HG03060 (cell line): ENCODE measurements at regions not wholly inside any gene's neighbourhood (a gene's known extent, or its start where the extent isn't known, plus 50 kb on each side); places are given as distances from the start of the nearest gene placed in this dataset.

Source experiments
- ATAC-seq: cut with Tn5 transposase; IDR thresholded peaks from one replicate; pipeline ENCODE4 v1.9.1; 2021; ENCODE audit warnings: low read depth, moderate number of reproducible peaks; ENCODE audit not compliant: unreplicated experiment

DNA sequence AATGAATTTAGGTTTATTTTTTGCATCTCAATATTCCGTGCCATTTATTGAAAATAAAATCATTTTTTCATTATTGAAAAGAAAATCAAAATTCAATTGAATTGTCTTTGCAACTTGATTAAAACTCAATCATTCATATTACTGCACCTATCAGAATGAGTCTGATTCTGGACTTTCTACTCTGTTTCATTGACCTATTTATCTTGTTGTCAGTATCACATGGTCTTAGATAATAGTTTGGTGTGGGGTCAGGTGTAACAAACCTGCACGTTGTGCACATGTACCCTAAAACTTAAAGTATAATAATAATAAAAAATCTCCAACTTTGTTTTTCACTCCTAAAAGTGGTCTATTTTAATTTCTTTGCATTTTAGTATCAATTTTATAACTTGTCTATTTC lies 422.9 kb downstream of the RAD51AP2 start:
- ATAC-seq: no peak

- ATAC-seq: no peak
These were observed 424.5 kb downstream of the RAD51AP2 start for GRCh38 chr2:17093712-17094111.

GRCh38 chr2:17086990-17087389 lies 421.4 kb upstream of the CYRIA start:
- no peak for ATAC-seq

DNA sequence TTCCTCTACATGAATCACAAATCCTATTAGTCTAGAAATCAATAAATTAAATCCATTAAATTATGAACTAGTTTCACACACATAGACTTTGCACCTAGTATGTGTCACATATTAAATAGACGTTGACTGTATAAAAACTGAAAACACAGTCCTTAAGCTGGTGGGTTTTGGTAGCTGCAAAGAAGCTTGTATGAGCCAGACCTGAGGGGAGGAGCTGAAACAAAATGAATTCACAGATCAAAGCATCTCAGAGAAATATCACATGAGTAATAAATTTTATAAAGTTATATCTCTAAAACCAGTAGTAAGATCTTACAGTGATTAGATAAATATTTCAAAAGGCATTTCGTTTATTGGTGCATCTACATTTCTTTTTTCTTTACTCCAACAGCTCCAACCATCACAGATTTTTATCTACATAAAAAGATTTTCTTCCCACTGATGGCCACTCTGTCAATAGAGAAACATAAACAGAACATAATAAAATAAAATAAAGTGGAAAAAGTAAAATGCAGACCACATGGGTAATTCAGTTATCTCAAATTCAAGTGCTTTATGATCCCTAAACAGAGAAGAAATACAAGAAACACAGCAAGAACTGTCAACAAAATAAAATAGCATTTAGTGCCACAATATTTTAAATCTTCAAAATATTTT lies 420.0 kb upstream of the CYRIA start:
- no peak for ATAC-seq

DNA sequence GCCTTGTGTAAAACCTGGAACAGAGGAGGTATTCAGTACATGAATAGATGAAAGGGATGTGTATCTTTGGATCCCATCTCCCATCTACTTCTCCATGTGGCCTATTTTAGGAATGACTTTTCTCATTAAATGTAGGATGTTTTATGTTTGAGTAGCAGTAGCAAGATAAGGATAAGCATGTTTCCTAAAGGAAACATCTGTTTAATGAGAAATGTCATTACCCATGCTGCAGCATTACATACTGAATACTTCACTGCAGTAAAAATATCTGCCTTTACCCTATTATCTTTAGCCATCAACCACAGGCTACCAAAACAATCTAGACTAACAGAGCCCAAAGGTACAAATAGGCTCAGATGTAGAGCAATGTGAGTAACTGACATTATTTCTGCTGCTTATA lies 419.2 kb upstream of the CYRIA start:
- ATAC-seq: no peak

DNA sequence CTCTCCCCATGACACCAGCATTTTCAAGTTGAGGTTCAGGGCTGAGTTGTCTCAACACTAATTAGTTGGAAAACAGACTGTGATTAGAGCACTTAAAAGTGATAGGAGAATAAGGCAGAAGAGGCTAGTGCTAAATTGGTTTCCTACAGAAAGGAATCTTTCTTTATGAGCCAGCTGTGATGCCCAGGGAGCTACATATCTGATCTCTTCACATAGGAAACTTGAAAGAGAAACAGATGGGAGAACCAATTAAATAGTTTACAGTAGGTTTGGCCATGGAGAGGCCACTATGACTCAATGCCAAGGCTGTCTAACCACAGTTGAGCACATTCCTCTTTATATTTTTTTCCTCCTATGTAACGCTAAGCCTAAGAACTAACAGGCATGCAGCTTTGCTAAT lies 418.3 kb upstream of the CYRIA start:
- no peak for ATAC-seq

DNA sequence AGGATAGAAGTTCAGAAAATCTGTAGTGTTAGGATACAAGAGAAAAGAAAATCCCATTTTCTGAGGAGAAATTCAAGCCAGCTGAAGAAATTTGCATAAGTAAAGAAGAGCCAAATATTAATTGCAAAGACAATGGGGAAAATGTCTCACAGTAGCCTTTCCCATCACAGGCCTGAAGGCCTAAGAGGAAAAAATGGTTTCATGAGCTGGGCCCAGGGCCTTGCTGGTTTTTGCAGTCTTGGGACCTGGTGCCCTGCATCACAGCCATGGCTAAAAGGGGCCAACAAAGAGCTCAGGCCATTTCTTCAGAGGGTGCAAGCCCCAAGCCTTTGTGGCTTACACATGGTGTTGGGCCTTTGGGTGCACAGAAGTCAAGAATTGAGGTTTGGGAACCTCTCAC lies 413.6 kb upstream of the CYRIA start:
- ATAC-seq: no peak

DNA sequence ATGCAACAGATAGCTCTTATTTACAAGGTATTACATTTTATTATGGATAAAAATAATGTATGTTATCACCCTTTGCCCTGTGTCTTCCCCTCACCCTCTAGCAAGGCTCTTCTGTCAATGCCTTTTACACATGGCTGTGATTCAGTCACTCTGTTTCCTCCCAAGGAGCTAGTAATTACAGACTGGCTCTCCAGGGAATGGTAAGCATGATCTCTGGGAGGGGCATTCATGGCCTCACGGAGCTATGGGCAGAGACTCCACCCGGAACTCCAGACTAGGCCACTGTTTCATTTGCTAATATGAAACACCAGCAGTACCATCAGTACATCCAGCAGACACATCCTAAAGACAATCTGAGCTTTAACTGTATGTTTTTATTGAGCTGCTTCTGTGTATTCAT lies 410.9 kb upstream of the CYRIA start:
- no peak for ATAC-seq

DNA sequence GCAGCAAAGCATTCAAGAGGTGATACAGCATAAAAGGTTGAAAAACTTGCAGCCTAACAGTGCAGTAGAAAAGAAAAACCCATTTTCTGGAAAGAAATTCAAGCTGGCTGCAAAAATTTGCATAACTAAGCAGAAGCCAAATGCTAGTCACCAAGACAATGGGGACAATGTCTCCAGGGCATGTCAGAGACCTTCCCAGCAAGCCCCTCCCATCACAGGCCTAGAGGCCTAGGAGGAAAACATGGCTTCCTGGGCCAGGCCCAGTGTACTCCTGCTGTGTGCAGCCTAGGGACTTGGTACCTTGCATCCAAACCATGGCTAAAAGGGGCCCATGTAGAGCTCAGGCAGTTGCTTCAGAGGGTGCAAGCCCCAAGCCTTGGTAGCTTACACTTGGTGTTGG lies 405.1 kb upstream of the CYRIA start:
- no peak for ATAC-seq

- no peak for ATAC-seq
These were observed 403.9 kb upstream of the CYRIA start for GRCh38 chr2:17069564-17069963.

- ATAC-seq: no peak
These were observed 402.4 kb upstream of the CYRIA start for GRCh38 chr2:17068021-17068420.

DNA sequence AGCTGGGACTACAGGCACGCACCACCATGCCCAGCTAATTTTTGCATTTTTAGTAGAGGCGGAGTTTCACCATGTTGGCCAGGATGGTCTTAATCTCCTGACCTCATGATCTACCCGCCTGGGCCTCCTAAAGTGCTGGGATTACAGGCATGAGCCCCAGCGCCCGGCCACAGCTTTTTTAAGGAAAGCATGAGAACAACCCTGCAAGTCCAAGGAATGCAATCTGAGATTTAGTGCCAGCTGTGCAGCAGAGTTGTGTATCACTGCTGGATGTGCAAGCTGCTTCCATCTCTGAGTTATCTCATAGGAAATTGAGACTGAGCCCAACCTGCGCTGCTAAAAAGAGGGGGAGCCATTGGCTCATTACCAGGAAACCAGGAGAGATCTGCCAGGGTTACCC lies 399.9 kb upstream of the CYRIA start:
- no peak for ATAC-seq

GRCh38 chr2:17061028-17061427 lies 395.4 kb upstream of the CYRIA start:
- ATAC-seq: no peak

GRCh38 chr2:17059458-17059857 lies 393.8 kb upstream of the CYRIA start:
- no peak for ATAC-seq

- no peak for ATAC-seq
These were observed 393.3 kb upstream of the CYRIA start for GRCh38 chr2:17058772-17059402.

GRCh38 chr2:17057109-17058017 lies 391.7 kb upstream of the CYRIA start:
- no peak for ATAC-seq

GRCh38 chr2:17056236-17056635 lies 390.6 kb upstream of the CYRIA start:
- ATAC-seq: no peak

GRCh38 chr2:17052001-17052400 lies 386.4 kb upstream of the CYRIA start:
- no peak for ATAC-seq

- no peak for ATAC-seq
These were observed 385.9 kb upstream of the CYRIA start for GRCh38 chr2:17051538-17051937.

DNA sequence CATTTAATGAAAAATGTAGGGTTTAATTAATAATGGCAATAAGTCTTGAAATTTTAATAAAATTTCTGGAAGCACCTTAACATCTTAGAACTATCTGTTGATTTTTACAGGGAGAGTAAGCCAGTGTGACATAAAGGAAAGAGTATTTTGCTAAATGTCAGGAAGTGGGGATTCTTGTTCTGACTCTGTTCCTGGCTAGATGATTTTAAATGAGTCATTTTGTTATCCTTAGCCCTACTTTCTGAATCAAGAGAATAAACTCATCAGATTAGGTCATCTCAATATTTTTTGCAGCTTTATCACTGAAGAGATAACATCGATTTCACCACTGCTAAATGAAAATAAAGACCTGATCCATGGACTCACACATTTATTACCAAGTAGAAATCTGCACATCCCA lies 377.5 kb upstream of the CYRIA start:
- ATAC-seq: no peak

GRCh38 chr2:17036361-17036760 lies 370.7 kb upstream of the CYRIA start:
- no peak for ATAC-seq

DNA sequence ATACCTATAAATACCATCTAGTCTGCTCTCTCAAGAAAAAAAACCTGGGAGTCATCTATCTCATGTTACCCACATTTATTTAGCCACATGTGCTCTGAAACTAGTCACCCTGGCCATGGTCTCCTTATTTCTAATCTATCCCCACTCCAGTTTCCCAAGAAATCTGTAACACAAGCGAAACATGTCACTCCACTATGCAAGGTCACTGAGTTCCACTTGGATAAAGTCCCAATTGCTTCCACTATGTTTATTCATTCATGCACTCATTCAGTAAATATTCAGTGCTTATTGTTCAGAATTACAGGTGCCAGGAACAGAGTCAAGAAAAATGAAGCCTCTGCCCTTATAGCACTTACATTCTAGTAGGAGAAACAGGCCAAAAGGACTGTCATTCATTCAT lies 369.4 kb upstream of the CYRIA start:
- ATAC-seq: no peak
